Umbilical cord (tissue), 1 donor: ENCODE measurements at regions not wholly inside any gene's neighbourhood (a gene's known extent, or its start where the extent isn't known, plus 50 kb on each side); places are given as distances from the start of the nearest gene placed in this dataset.

Source experiments
- DNase-seq: peaks from one replicate; pipeline ENCODE4 v3.0.0-alpha.2; 2015; ENCODE audit warnings: low spot score

GRCh38 chr22:42180349-42180842, 49.8 kb upstream of the CYP2D6 start:
- peak; percentile 38 for DNase-seq
